GM19452 (cell line): ENCODE measurements at regions not wholly inside any gene's neighbourhood (a gene's known extent, or its start where the extent isn't known, plus 50 kb on each side); places are given as distances from the start of the nearest gene placed in this dataset.
"Not testable (repeated sequence)": the region's sequence is repeated elsewhere in the genome, so short reads cannot be mapped to it uniquely, and the experiment has no call there.

Source experiments
- ATAC-seq: cut with Tn5 transposase; IDR thresholded peaks from one replicate; pipeline ENCODE4 v1.9.1; 2021; ENCODE audit not compliant: unreplicated experiment

GRCh38 chr21:17071093-17071492 is 441.8 kb upstream of the CXADR start:
- ATAC-seq: no peak

DNA sequence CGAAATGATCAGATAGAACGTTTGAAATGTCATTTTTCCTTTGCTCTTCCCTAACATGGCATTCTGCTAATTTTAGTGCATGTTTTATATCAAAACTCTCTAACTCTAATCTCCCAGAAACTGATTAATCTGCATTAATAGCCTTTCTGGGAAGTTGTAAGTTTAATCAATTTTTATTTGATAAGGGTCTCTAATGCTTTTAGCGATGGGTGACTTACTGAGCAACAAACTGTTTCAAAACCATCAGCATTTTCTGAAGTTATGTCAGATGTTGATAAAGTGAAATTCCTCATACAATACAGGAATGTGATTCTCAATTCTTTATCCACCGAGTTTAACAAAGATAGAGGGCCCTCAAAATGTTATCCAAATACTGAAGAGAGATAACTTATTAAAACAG is 431.6 kb upstream of the CXADR start:
- no peak for ATAC-seq

DNA sequence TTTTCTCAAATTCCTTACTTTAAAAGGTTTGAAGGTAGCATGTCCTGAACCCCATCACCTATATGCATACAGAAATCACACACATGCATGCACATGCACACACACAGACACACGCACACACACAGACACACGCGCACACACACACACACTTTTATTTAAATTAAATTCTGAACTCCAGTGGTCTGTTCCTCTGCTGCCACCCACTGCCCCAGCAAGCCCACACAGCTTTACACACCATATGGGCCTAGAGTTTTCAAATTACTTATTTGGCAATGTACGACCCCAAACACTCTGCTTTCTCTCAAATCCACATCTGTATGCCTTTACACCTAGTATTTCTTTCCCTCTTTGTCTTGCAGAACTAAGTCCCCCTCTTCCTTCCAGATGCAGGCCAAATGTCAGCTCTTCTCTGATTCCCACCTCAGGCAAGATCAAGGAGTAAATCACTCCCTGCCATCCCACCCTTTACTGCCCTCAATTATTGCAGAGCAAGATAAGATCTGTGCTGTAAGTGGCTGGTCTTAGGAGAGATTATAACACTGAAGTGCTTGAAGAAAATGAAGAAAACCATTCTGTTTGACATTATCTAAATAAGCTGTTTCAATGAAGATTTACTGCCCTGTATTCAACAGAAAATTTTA is 429.9 kb upstream of the CXADR start:
- no peak for ATAC-seq

GRCh38 chr21:17085707-17086106 is 427.1 kb upstream of the CXADR start:
- ATAC-seq: no peak

GRCh38 chr21:17088500-17088899 is 424.3 kb upstream of the CXADR start:
- ATAC-seq: no peak

- no peak for ATAC-seq
Observed at GRCh38 chr21:17089091-17089491, 423.8 kb upstream of the CXADR start.

DNA sequence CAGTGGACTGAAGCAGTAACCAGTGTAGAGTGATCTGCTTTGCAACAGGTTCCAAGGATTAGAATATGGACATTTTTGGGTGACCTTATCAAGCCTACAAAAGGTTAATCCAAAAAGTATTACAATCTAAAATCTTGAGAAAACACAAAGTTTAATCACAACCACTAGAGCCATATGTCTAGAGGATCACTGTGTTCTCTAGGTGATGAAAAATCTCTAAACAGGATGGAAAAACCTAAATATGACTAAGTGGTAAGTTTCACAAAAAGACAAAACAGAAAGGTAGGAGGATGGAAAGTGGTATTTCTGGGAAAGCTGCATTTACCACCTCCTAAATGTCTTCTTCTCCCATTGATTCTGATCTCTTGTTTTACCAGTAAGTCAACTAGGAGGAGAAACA is 411.1 kb upstream of the CXADR start:
- ATAC-seq: no peak

GRCh38 chr21:17105932-17106331 is 406.9 kb upstream of the CXADR start:
- no peak for ATAC-seq

DNA sequence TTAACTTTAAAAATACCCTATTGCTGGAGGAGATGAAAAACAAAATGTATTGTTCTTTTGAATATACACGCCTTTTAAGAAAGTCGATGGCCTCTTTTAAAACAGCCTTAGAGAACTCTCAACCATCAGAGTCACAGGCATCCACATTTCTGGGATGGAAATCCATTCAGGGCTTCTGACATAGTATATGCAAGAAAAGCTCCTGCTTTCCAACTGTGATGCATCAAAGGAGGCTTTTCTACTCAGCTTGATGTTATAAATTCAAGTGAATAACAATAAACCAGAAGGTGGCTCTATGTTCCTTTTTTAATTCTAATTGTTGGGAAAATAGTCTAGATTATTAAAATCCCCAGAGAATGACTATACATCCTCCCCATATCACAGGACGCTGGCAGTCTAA is 398.8 kb upstream of the CXADR start:
- no peak for ATAC-seq

- ATAC-seq: no peak
Observed at GRCh38 chr21:17118638-17119384, 394.0 kb upstream of the CXADR start.

DNA sequence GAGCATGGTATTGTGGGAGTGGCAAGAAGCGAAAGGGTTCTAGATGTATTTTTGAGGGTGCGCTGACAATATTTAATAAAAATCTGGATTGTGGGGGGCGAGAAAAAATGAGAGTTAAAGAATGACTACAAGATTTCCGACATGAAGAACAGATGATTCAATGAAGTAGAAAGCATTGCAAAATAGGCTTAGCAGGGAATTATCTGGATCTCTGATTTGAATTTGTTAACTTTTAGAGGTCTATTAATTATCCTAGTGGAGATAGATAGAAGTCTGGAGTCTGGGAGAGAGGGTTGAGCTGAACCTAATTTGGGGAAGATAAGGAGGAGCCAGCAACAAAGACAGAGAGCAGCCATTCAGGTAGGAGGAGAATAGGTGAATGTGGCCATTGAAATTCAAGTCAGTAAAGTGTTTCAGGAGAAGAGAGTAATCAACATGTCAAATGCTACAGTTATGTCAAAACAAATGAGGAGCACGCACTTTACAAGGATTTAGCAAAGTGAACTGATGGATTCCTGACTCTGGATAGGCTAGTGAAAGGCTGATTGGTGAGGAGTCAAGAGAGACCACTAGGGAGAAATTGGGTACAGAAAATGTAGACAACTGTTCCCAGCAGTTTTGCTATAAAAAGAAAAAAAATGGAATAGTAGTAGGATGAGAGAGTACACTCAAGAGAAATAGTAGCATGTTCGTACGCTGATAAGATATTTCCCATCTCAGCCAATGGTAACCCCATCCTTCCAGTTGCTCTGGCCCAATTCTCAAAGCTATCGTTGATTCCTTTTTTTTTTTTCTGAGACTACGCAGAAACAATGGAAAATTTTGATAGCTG is 393.2 kb upstream of the CXADR start:
- ATAC-seq: no peak

- not testable (repeated sequence) for ATAC-seq
Observed at GRCh38 chr21:17127395-17127794, 385.4 kb upstream of the CXADR start.

DNA sequence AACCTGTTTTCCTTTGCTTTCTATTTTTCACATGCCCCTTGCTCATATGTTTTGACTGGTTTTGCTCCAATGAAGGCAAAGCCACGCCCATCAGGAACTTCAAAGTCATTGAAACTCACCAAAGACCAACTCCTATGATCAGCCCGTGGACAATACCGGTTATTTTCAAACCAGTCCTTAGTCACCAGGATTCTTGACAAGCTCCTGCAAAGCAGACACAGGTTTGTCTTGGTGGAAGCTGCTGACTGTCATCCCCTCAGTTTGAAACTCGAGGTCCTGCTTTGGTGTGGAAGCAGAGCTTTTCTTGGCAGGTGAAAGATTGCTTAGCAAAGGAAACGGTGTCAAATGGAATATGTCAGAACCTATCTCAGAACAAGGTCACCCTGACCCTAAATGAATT is 384.7 kb upstream of the CXADR start:
- ATAC-seq: no peak

DNA sequence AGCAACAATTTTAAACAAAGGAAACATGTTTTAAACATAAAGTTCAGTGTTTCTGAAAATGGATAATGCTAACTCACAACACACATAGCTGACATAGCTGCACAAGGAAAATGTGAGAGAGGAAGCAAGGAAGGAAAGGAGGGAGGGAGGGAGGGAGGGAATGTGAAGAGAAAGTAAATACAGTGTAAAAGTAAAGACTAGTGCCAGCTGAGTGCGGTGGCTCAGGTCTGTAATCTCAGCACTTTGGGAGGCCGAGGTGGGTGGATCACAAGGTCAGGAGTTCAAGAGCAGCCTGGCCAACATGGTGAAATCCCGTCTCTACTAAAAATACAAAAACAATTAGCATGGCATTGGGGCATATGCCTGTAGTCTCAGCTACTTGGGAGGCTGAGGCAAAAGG is 373.7 kb upstream of the CXADR start:
- ATAC-seq: not testable (repeated sequence)

DNA sequence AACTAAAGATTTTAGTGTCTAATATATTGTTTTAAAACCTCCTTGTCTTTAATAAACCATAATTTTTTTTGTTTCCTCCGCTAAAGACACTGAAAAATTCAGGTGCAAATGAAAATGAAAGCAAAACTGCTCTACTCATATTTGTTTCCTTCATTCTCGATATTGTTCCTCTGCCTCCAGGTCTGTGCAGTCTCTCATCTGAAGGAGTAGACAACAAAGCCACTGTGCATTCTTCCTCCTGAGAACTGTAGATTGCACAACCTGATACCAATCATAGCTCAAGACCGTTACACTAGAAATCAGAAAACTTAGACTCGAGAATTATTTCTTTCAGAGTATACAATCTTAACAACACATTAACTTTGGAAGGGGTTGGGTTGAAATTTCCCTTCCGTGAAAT is 373.1 kb upstream of the CXADR start:
- ATAC-seq: no peak

GRCh38 chr21:17146426-17146825 is 366.4 kb upstream of the CXADR start:
- no peak for ATAC-seq

- no peak for ATAC-seq
Observed at GRCh38 chr21:17159697-17160096, 353.1 kb upstream of the CXADR start.

- no peak for ATAC-seq
Observed at GRCh38 chr21:17185674-17186073, 327.2 kb upstream of the CXADR start.

DNA sequence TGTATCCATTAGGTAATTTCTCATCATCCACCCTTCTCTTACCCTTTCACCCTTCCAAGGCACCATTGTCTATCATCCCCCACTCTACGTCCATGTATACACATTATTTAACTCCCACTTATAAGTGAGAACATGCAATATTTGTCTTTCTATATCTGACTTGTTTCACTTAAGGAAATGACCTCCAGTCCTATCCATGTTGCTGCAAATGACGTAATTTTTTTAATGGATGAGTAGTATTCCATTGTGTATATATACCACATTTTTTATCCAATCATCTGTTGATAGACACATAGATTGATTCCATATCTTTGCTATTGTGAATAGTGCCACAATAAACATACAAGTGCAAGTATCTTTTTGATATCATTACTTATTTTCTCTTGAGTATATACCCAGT is 322.9 kb upstream of the CXADR start:
- no peak for ATAC-seq

DNA sequence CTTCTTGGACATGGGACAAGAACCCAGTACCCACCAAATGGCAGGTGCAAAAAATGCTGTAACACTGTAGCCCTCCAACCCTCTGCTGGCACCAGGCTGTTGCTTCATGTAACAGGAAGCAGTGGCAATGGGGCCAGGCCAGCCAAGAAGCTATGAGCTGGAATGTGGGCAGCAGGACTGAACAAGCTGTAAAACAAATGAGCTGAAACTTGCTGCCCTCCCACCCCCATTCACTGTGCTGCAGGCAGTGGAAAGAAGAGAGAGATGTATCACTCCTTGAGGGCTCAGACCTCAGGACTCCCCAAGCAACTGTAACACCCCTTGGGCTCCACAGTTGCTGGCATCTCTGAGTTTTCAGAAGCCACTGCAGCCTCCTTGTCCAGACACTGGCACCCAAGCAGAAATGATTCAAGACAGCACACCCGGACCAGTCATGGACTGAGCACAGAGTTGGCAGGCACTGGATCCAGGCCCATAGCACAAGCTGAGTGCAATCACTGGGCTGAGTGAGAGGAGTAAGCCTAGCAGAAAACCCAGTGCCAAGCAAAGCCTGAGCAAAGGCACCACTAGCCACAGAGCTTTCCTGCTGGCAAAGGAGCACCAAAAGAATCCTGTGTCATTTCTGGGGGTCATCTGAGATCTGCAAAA is 321.4 kb upstream of the CXADR start:
- ATAC-seq: no peak

DNA sequence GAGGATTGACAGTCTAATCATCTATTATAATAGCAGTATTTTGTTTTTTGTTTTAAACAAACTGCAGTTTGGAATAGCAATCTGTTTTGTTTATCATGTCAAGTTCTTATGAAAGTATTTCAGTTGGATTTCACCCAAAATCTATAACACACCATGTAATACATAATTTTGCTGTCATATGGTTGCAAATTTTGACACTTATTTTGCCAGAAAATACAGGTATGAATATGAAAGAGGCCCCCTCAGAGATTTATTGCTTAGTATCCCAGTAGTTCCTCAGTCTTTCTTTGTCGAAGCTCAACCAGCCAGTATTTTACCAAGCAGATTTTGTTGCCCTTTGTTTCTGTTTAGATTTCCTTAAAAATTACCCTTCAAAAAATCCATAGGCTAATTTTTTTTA is 317.5 kb upstream of the CXADR start:
- ATAC-seq: no peak
